Fibroblast of lung (primary cell): ENCODE measurements at regions not wholly inside any gene's neighbourhood (a gene's known extent, or its start where the extent isn't known, plus 50 kb on each side); places are given as distances from the start of the nearest gene placed in this dataset.

Experiments used
- CTCF ChIP-seq, 2 donors: IDR thresholded peaks in 1 of 2; conservative IDR thresholded peaks in 1 of 2; 1 replicate in 1 of 2; 2 replicates in 1 of 2; pipeline ENCODE4 v1.5.1; 2011 to 2012; ENCODE audit warnings: low read length in 2 of 2, control low read depth in 1 of 2, inconsistent platforms in 1 of 2, low read depth in 1 of 2, mild to moderate bottlenecking in 1 of 2
- EZH2 ChIP-seq: IDR thresholded peaks from 2 replicates; pipeline ENCODE4 v1.5.1; 2012; ENCODE audit warnings: low read length, control low read depth, mild to moderate bottlenecking; ENCODE audit errors: missing control alignments

GRCh38 chr1:76003946-76004345, 70.6 kb upstream of the ST6GALNAC3 start:
- no peak for TF ChIP-seq EZH2
- TF ChIP-seq CTCF (conservative IDR thresholded peaks at IDR 0.05 in 1 of 2, IDR thresholded peaks at IDR 0.05 in 1 of 2; ENCODE audit: low read depth in 1 of 2, low read length in 2 of 2): no peak
